Heart left ventricle (tissue), 16 donors: ENCODE measurements at regions not wholly inside any gene's neighbourhood (a gene's known extent, or its start where the extent isn't known, plus 50 kb on each side); places are given as distances from the start of the nearest gene placed in this dataset.

Experiments used
- ATAC-seq, 4 donors: fragments of 200-7000 bp; cut with Tn5 transposase; one replicate each; pipeline ENCODE4 v1.9.1; 2020 to 2022; ENCODE audit warnings: moderate library complexity in 4 of 4, mild to moderate bottlenecking in 3 of 4, moderate number of reproducible peaks in 1 of 4
- DNase-seq, 5 donors: peaks; one replicate each; pipeline ENCODE4 v3.0.0-alpha.2; 2020
- H3K27ac ChIP-seq, 12 donors: fragments of 200-600 bp; sonication (generic) in 4 of 12; one replicate each; pipeline versions ENCODE4 v1.5.0 to v1.8.0; 2016 to 2022; ENCODE audit warnings: mild to moderate bottlenecking in 2 of 12
- H3K27me3 ChIP-seq, 9 donors: fragments of 200-600 bp; sonication (generic) in 2 of 9; one replicate each; pipeline versions ENCODE4 v1.5.1 to v1.8.0; 2016 to 2022; ENCODE audit warnings: mild to moderate bottlenecking in 3 of 9
- H3K36me3 ChIP-seq, 9 donors: fragments of 200-600 bp; sonication (generic) in 2 of 9; one replicate each; pipeline versions ENCODE4 v1.5.0 to v1.8.0; 2018 to 2022; ENCODE audit warnings: mild to moderate bottlenecking in 2 of 9
- H3K4me1 ChIP-seq, 12 donors: fragments of 200-600 bp; sonication (generic) in 4 of 12; one replicate each; pipeline versions ENCODE4 v1.5.0 to v1.8.0; 2016 to 2022; ENCODE audit warnings: mild to moderate bottlenecking in 3 of 12
- H3K4me3 ChIP-seq, 12 donors: fragments of 200-600 bp; sonication (generic) in 4 of 12; one replicate each; pipeline versions ENCODE4 v1.5.0 to v1.8.0; 2017 to 2022; ENCODE audit warnings: mild to moderate bottlenecking in 9 of 12, moderate library complexity in 4 of 12
- H3K9me3 ChIP-seq, 12 donors: fragments of 200-600 bp; sonication (generic) in 4 of 12; one replicate each; pipeline versions ENCODE4 v1.5.0 to v1.8.0; 2016 to 2022; ENCODE audit warnings: mild to moderate bottlenecking in 1 of 12
- CTCF ChIP-seq, 12 donors: fragments of 200-600 bp; sonication (generic) in 4 of 12; IDR thresholded peaks; one replicate each; pipeline versions ENCODE4 v1.5.0 to v1.8.0; 2018 to 2022; ENCODE audit warnings: antibody characterized with exemption in 12 of 12, mild to moderate bottlenecking in 5 of 12
- POLR2A ChIP-seq, 2 donors: fragments of 450-650 bp; IDR thresholded peaks; one replicate each; pipeline ENCODE4 v1.6.1; 2017; ENCODE audit warnings: antibody characterized with exemption in 2 of 2, mild to moderate bottlenecking in 2 of 2, moderate library complexity in 2 of 2
- WGBS, 4 donors: extraction: QIAGEN DNeasy Blood & Tissue Kit in 2 of 4; methylation state at CpG; one replicate each; pipeline versions ENCODE4 v1.1.5 to v1.1.7; 2013 to 2018; 5-methylcytosine and 5-hydroxymethylcytosine counted together
- intact Hi-C, 10 donors: fragments of 100-400 bp; cut with DNase I; formaldehyde crosslinking; loops; one replicate each; pipeline versions ENCODE4 v1.11.1 to v1.14.2; 2022
- donor health status: ischemic (EF 13 %, LVEDD 7.1; RV severe dilation, severe dysfunction).
- donor health status: healthy with polysubstance abuse.
- donor health status: DM: no; HTN: yes; CAD: no.
- donor health status: DM: no; HTN: no; CAD: no.
- donor health status: ischemic (EF 25% LVEDD 6.9; RV normal size, moderate dysfunction).
- donor health status: ischemic (EF 25% LVEDD 5.7; RV mildly dilated, moderate dysfunction).
- donor health status: healthy.
- donor health status: DM: yes; HTN: yes; CAD: no.
- donor health status: ischemic (EF 35%, LVEDD 5.7; RV mildly dilated, moderate dysfunction).
- donor health status: nonischemic (EF 11% LVEDD 7.7; RV severe dilation, severe dysfunction).
- donor health status: DM: yes; HTN: yes; CAD: no.
- donor health status: PGD.
- donor health status: ischemic (EF 29% LVEDD 5.4; RV normal size, mild dysfunction).
- donor health status: nonischemic (EF 23%, LVEDD 6.1; RV moderate dilation, normal function).

DNA sequence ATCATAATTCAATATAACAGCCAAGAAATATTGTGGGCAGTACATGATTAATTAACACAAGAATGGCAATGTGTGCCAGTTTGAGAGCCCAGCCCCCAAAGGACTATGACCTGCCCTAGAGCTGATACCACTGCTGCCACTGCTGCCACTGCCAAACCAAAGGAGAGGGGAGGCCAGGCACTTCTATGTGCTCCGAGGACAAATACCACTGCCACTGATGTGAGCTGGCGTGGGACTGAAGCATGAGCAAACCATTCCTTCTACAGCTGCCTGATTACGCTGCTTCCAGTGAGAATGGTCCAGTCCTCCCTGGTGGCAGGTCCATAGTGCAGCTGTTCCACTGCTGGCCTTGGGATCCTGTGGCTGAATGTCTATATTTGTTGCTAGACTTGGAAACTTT is 392.2 kb downstream of the CCDC85A start:
- intact Hi-C loops = no loop called here
- DNase-seq = no peak
- H3K4me1 ChIP-seq = no peaks in the 10 kb centered on the region
- no peak overlapping the region for H3K27ac ChIP-seq
- no peak overlapping the region for H3K4me3 ChIP-seq
- peaks cover 0 to 26% (median 7%) of the 10 kb centered on the region in 12 donors for H3K9me3 ChIP-seq
- 57 to 86% (median 78%) methylated on average over 3 of the region's 3 CpGs for WGBS, 4 donors
- TF ChIP-seq POLR2A (IDR thresholded peaks at IDR 0.05) (no peak), CTCF (IDR thresholded peaks at IDR 0.05) (no peak)
- no peaks in the 10 kb centered on the region for H3K36me3 ChIP-seq
- no peak for ATAC-seq
- no peaks in the 10 kb centered on the region for H3K27me3 ChIP-seq

GRCh38 chr2:56580242-56580641 is 396.5 kb downstream of the CCDC85A start:
- peaks cover 0 to 26% (median 7%) of the 10 kb centered on the region in 12 donors for H3K9me3 ChIP-seq
- H3K4me1 ChIP-seq = no peaks in the 10 kb centered on the region
- intact Hi-C loops = loop anchor here in 1 of 10 donors (10.0 kb wide), 1 partner anchor 395 kb away; the partner anchor contains the start of gene CCDC85A
- H3K36me3 ChIP-seq = no peaks in the 10 kb centered on the region
- ATAC-seq = no peak
- no peak for DNase-seq
- TF ChIP-seq POLR2A (IDR thresholded peaks at IDR 0.05) (no peak), CTCF (IDR thresholded peaks at IDR 0.05) (no peak)
- no peak overlapping the region for H3K4me3 ChIP-seq
- H3K27me3 ChIP-seq = no peaks in the 10 kb centered on the region
- H3K27ac ChIP-seq = no peak overlapping the region

GRCh38 chr2:56582570-56582969 is 398.8 kb downstream of the CCDC85A start:
- H3K27ac ChIP-seq = no peak overlapping the region
- WGBS, 4 donors = 69 to 92% (median 82%) methylated on average over 1 of the region's 1 CpG
- TF ChIP-seq POLR2A (IDR thresholded peaks at IDR 0.05) (no peak), CTCF (IDR thresholded peaks at IDR 0.05) (no peak)
- no peaks in the 10 kb centered on the region for H3K4me1 ChIP-seq
- DNase-seq (no peak), ATAC-seq (no peak)
- H3K27me3 ChIP-seq = no peaks in the 10 kb centered on the region
- H3K4me3 ChIP-seq = no peak overlapping the region
- peaks cover 0 to 8% (median 0%) of the 10 kb centered on the region in 12 donors for H3K9me3 ChIP-seq
- intact Hi-C loops = loop anchor here in 1 of 10 donors (10.0 kb wide), 1 partner anchor 398 kb away; the partner anchor contains the start of gene CCDC85A
- no peaks in the 10 kb centered on the region for H3K36me3 ChIP-seq

DNA sequence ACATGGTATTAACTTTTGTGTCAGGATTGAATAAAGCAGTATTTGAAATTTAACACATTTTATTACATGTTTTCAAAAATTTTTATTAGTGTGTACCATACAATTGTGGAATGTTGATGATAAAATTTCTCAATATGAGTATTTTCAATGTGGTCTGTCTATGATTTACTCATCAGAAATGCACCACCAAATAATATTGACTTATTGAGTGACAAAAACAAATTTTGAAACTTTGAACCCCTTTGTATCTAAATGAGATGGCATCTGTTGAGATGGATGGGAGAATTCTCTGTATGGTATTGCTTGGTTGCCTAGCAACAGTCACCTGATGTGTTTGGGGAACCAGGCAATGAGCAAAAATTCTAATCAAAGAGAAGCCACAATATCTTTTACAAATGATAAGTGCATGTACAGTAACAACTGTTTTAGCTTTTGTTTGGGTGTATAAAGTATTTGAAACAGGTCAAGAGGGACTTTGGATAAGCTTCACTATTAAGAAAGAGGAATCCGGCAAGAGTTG is 400.1 kb downstream of the CCDC85A start:
- TF ChIP-seq CTCF (IDR thresholded peaks at IDR 0.05) (no peak), POLR2A (IDR thresholded peaks at IDR 0.05) (no peak)
- Histone ChIP-seq H3K27me3 (no peaks in the 10 kb centered on the region), H3K27ac (no peak overlapping the region), H3K4me3 (no peak overlapping the region), H3K9me3 (peaks cover 0 to 7% (median 0%) of the 10 kb centered on the region in 12 donors), H3K4me1 (no peaks in the 10 kb centered on the region), H3K36me3 (no peaks in the 10 kb centered on the region)
- ATAC-seq (no peak), DNase-seq (no peak)
- whole genome bisulfite sequencing, 4 donors = 90 to 95% (median 93%) methylated on average over 1 of the region's 1 CpG
- intact Hi-C loops = loop anchor here in 1 of 10 donors (10.0 kb wide), 1 partner anchor 399 kb away; the partner anchor contains the start of gene CCDC85A
